Left lung (tissue), 4 donors: ENCODE measurements at regions not wholly inside any gene's neighbourhood (a gene's known extent, or its start where the extent isn't known, plus 50 kb on each side); places are given as distances from the start of the nearest gene placed in this dataset.
A peak's percentile ranks its signal among the peaks of the same experiment; 100 is the strongest.

Experiments
- ATAC-seq: fragments of 200-7000 bp; cut with Tn5 transposase; one replicate; pipeline ENCODE4 v1.9.1; 2020; ENCODE audit warnings: moderate library complexity
- DNase-seq, 4 donors: peaks; one replicate each; pipeline ENCODE4 v3.0.0-alpha.2; 2013 to 2020
- H3K27ac ChIP-seq, 2 donors: fragments of 200-600 bp; sonication (generic) in 1 of 2; one replicate each; pipeline versions ENCODE4 v1.5.0 to v1.8.0; 2020 to 2021
- H3K27me3 ChIP-seq, 2 donors: fragments of 200-600 bp; sonication (generic) in 1 of 2; one replicate each; pipeline versions ENCODE4 v1.5.0 to v1.8.0; 2020 to 2021
- H3K36me3 ChIP-seq, 2 donors: fragments of 200-600 bp; sonication (generic) in 1 of 2; one replicate each; pipeline versions ENCODE4 v1.5.0 to v1.8.0; 2020 to 2021
- H3K4me1 ChIP-seq, 2 donors: fragments of 200-600 bp; one replicate each; pipeline ENCODE4 v1.8.0; 2021
- H3K4me3 ChIP-seq, 2 donors: fragments of 200-600 bp; sonication (generic) in 1 of 2; one replicate each; pipeline versions ENCODE4 v1.5.0 to v1.8.0; 2020 to 2021; ENCODE audit warnings: mild to moderate bottlenecking in 1 of 2
- H3K9me3 ChIP-seq, 2 donors: fragments of 200-600 bp; sonication (generic) in 1 of 2; one replicate each; pipeline versions ENCODE4 v1.5.0 to v1.8.0; 2020 to 2021
- CTCF ChIP-seq, 2 donors: fragments of 200-600 bp; sonication (generic) in 1 of 2; IDR thresholded peaks; one replicate each; pipeline versions ENCODE4 v1.5.0 to v1.8.0; 2021; ENCODE audit warnings: antibody characterized with exemption in 2 of 2
- intact Hi-C, 2 donors: fragments of 100-400 bp; cut with DNase I; formaldehyde crosslinking; loops; one replicate each; pipeline versions ENCODE4 v1.11.2 to v1.14.2; 2022
- donor health status: DM: no; HTN: yes; CAD: no.
- donor health status: DM: no; HTN: no; CAD: no.

- H3K27me3 ChIP-seq = no peaks in the 10 kb centered on the region
- no peak for TF ChIP-seq CTCF (IDR thresholded peaks at IDR 0.05)
- intact Hi-C loops = no loop called here
- H3K9me3 ChIP-seq = no peaks in the 10 kb centered on the region
- ATAC-seq = peak; percentile 39
- peak in 1 of 4 donors; percentile 5 for DNase-seq
- no peak overlapping the region for H3K4me3 ChIP-seq
- H3K36me3 ChIP-seq = no peaks in the 10 kb centered on the region
- H3K4me1 ChIP-seq = peaks cover 0 to 7% of the 10 kb centered on the region in 2 donors
- H3K27ac ChIP-seq = no peak overlapping the region
These were observed 94.6 kb downstream of the COX18 start for GRCh38 chr4:72974694-72975487.

- Histone ChIP-seq H3K27me3 (no peaks in the 10 kb centered on the region), H3K4me1 (peaks cover 0 to 7% of the 10 kb centered on the region in 2 donors), H3K4me3 (no peak overlapping the region), H3K36me3 (no peaks in the 10 kb centered on the region), H3K27ac (no peak overlapping the region), H3K9me3 (no peaks in the 10 kb centered on the region)
- intact Hi-C loops = no loop called here
- TF ChIP-seq CTCF (IDR thresholded peaks at IDR 0.05) = no peak
- peak; percentile 29 for ATAC-seq
- no peak for DNase-seq
These were observed 97.9 kb downstream of the COX18 start for GRCh38 chr4:72971572-72971971.

- H3K4me3 ChIP-seq = no peak overlapping the region
- H3K36me3 ChIP-seq = no peaks in the 10 kb centered on the region
These were observed 98.8 kb downstream of the COX18 start for GRCh38 chr4:72970756-72971155.

GRCh38 chr4:72969976-72970375 is 99.5 kb downstream of the COX18 start:
- no peak overlapping the region for H3K4me3 ChIP-seq
- DNase-seq (peak in 2 of 4 donors; percentile 15 to 41), ATAC-seq (peak; percentile 37)
- no peak overlapping the region for H3K27ac ChIP-seq
- no peak for TF ChIP-seq CTCF (IDR thresholded peaks at IDR 0.05)
- intact Hi-C loops = no loop called here
- no peaks in the 10 kb centered on the region for H3K9me3 ChIP-seq
- no peaks in the 10 kb centered on the region for H3K36me3 ChIP-seq
- H3K4me1 ChIP-seq = no peaks in the 10 kb centered on the region
- no peaks in the 10 kb centered on the region for H3K27me3 ChIP-seq

More at GRCh38 chr4:72970756-72971155, 98.8 kb downstream of the COX18 start:
- DNase-seq (no peak), ATAC-seq (no peak)
- Histone ChIP-seq H3K9me3 (no peaks in the 10 kb centered on the region), H3K4me1 (peaks cover 0 to 7% of the 10 kb centered on the region in 2 donors), H3K27me3 (no peaks in the 10 kb centered on the region), H3K27ac (no peak overlapping the region)
- intact Hi-C loops = no loop called here
- no peak for TF ChIP-seq CTCF (IDR thresholded peaks at IDR 0.05)

GRCh38 chr4:72966652-72967051 is 102.9 kb downstream of the COX18 start:
- H3K36me3 ChIP-seq = no peaks in the 10 kb centered on the region
- ATAC-seq (no peak), DNase-seq (no peak)
- no peak for TF ChIP-seq CTCF (IDR thresholded peaks at IDR 0.05)
- intact Hi-C loops = no loop called here
- no peak overlapping the region for H3K4me3 ChIP-seq
- H3K27me3 ChIP-seq = no peaks in the 10 kb centered on the region
- H3K4me1 ChIP-seq = no peaks in the 10 kb centered on the region
- peaks cover 0 to 9% of the 10 kb centered on the region in 2 donors for H3K9me3 ChIP-seq
- H3K27ac ChIP-seq = no peak overlapping the region
